Sigmoid colon (tissue), 4 donors: ENCODE measurements at regions not wholly inside any gene's neighbourhood (a gene's known extent, or its start where the extent isn't known, plus 50 kb on each side); places are given as distances from the start of the nearest gene placed in this dataset.

Source experiments
- POLR2AphosphoS5 ChIP-seq, 4 donors: sonication (generic); formaldehyde crosslinking; IDR thresholded peaks; one replicate each; pipeline ENCODE4 v1.6.1; 2017; ENCODE audit warnings: antibody characterized with exemption in 4 of 4
- TF ChIP-seq, protein P1 (sequence below), 4 experiments: fragments of 450-650 bp in 3 of 4; fragments of 200-600 bp in 1 of 4; IDR thresholded peaks; one replicate each; pipeline ENCODE4 v1.5.1; 2016 to 2019; ENCODE audit warnings: antibody characterized with exemption in 4 of 4, mild to moderate bottlenecking in 3 of 4, moderate library complexity in 2 of 4

DNA sequence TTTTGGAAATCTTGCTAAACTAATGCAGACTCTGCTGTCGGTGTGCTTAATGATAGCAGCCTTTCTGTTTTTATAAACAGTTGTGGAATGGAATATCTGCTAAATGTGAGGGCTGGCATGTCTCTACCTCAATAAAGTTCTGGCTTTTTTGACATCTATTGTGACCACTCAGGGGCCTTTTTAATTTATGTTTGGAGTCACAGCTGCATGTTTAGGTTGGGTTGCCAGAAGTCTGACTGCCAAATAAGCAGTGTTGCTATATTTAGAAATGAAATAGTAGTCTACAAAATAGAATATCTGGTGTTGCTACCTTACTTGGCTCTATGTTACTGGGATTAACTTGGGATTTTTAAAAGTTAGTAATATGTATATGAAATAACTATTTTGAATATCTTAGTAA lies 125.1 kb upstream of the LOC128125822 start:
- peak; percentile 49 to 83 (median 71) for TF ChIP-seq POLR2AphosphoS5 (IDR thresholded peaks at IDR 0.05)
- TF ChIP-seq, protein P1, sequence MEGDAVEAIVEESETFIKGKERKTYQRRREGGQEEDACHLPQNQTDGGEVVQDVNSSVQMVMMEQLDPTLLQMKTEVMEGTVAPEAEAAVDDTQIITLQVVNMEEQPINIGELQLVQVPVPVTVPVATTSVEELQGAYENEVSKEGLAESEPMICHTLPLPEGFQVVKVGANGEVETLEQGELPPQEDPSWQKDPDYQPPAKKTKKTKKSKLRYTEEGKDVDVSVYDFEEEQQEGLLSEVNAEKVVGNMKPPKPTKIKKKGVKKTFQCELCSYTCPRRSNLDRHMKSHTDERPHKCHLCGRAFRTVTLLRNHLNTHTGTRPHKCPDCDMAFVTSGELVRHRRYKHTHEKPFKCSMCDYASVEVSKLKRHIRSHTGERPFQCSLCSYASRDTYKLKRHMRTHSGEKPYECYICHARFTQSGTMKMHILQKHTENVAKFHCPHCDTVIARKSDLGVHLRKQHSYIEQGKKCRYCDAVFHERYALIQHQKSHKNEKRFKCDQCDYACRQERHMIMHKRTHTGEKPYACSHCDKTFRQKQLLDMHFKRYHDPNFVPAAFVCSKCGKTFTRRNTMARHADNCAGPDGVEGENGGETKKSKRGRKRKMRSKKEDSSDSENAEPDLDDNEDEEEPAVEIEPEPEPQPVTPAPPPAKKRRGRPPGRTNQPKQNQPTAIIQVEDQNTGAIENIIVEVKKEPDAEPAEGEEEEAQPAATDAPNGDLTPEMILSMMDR (IDR thresholded peaks at IDR 0.05): no peak
